ENCODE measurements at regions not wholly inside any gene's neighbourhood (a gene's known extent, or its start where the extent isn't known, plus 50 kb on each side); places are given as distances from the start of the nearest gene placed in this dataset.

DNA sequence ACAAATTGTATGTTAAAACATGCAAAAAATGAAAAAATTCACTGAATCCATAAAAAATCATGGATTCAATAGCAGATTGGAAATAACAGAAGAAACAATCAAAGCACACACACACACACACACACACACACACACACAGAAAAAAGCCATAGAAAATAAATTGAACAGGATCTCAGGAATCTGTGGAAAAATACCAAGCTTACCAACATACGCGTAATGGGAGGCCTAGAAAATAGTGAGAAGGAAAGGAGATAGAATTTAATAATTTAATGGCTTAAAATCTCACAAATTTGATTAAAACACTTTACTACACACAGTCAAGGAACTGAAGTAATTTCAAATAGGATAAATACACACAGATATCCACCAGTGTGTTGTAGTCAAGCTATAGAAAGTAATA is 1671.5 kb upstream of the PIK3C3 start:
- no peak for TF ChIP-seq USF2 (IDR thresholded peaks at IDR 0.05; ENCODE audit: low read length)
- TF ChIP-seq TAF1 (IDR thresholded peaks at IDR 0.05; ENCODE audit: low read depth, low read length), result no peak
- TF ChIP-seq CTCF (IDR thresholded peaks at IDR 0.05; ENCODE audit: control extremely low read depth in 1 of 3, insufficient read depth in 1 of 3, low read depth in 1 of 3, low read length in 3 of 3), result no peak

Measured in H1 (cell line).